HG02588 (cell line): ENCODE measurements at regions not wholly inside any gene's neighbourhood (a gene's known extent, or its start where the extent isn't known, plus 50 kb on each side); places are given as distances from the start of the nearest gene placed in this dataset.
"Not testable (repeated sequence)": the region's sequence is repeated elsewhere in the genome, so short reads cannot be mapped to it uniquely, and the experiment has no call there.

ENCODE experiments used
- ATAC-seq: cut with Tn5 transposase; IDR thresholded peaks from one replicate; pipeline ENCODE4 v1.9.1; 2021; ENCODE audit warnings: mild to moderate bottlenecking, moderate library complexity; ENCODE audit not compliant: unreplicated experiment

DNA sequence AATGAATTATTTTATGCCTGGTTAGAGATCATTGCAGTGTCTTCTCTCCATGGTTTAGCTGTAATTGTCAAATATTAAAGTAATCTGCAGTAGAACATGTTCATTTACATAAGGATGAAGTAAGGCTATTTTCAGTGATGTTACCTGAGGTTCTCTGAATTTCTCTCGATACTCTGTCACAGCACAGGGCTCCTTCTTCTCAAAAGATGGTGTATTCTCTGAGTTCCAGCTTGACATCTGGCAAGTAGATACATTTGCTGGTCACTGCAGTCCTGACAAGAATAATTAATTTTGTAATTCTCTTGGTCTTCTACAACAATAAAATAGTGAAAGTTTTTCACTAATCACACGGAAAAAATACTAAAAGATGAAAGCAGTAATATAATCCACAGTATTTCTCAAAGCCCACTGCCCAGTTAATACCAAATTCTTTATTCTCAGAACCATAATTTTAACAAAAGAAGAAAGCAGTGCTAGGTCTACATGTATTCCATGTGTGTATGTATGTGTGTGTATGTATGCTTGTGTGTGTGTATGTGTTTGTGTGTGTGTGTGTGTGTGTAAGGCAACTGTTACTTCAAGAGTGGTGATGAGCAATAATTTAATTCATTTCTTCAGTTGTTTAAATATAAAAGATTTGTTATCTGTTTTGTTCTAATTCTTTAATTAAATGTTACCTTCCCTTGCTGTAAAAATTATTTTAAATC is 1165.5 kb upstream of the SLC39A10 start:
- ATAC-seq: no peak

DNA sequence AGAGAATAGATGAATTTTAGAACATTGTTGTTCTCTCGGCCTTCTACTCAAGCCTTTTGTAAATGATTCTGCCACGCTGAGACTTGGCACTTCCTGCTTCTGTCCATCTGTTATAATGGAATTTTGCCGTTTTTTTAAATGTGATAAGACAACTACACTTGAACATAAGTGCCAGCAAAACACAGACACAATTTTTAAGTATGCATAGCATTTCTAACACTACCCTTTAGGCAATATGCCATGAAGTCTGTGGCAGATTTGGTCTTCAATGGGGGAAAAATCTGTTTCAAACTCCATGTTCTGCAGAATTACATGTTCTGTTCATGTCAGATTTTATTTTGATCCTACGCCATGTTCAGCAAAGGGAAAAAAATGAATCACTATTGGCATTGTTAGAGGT is 1170.7 kb upstream of the SLC39A10 start:
- no peak for ATAC-seq

DNA sequence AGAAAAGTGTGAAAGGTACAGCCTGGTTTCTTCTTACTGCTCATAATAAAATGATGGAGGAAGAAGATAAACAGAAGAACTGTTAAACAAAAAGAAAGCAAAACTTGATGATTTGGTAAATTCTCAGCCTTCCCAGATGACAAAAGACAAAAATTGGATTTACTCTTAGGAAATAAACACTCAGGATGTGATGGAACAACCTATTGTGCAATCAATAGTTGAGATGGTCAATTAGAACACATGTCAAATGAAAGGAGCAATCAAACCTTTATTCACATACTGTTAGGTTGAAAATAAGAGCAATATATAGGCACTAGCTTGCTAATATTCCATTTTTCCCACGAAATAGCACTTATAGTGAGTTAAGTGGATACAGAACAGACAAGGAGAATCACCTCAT is 1174.0 kb upstream of the SLC39A10 start:
- ATAC-seq: no peak

DNA sequence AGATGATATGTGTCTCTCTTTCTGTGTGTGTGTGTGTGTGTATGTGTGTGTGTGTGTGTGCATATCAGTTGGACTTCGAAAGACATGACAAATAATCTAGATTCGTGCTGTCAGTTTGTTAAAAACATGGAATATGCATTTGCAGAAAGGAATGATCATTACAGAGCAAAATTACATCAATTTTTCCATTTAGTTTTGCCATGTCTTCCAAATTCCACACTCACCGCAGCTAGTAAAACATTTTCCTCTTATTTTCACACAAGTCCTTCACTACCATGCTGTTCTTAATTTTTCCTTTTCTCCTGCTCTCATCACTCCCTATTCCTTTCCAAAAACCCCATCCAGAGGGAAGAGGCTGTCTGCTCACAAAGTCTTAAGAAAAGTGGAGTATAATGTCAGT is 1191.4 kb upstream of the SLC39A10 start:
- no peak for ATAC-seq

DNA sequence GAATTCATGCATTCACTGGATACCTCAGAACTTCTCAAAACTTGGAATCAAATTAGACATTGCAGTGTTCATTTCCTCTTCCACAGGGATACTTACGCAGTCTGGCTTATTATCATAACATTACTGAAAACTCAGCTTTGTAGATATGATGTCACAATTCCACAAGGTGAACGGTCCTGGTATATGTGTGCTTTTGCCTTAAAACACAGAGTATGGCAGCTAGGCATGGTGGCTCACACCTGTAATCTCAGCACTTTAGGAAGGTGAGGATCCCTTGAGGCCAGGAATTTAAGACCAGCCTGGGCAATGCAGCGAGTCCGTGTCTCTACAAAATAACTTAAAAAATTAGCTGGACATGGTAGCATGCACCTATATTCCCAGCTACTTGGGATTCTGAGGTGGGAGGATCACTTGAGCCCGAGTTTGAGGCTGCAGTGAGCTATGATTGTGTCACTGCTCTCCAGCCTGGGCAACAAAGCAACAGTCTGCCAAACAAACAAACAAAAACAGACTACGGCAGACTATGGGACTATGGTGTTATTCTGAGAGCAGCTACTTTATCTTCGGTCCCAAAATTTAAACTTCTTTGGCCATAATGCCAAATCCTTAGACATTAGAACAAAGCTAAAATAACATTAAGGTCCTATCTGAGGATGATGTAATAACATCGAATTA is 1191.9 kb upstream of the SLC39A10 start:
- no peak for ATAC-seq

DNA sequence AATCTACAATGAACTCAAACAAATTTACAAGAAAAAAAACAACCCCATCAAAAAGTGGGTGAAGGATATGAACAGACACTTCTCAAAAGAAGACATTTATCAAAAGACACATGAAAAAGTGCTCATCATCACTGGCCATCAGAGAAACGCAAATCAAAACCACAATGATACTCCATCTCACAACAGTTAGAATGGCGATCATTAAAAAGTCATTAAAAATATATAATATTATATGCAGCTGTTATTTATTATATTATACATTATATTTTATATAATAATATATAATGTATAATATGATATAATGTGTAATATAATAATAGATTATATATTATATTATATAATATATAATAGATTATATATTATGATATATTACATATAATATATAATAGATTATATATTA is 1194.1 kb upstream of the SLC39A10 start:
- not testable (repeated sequence) for ATAC-seq

DNA sequence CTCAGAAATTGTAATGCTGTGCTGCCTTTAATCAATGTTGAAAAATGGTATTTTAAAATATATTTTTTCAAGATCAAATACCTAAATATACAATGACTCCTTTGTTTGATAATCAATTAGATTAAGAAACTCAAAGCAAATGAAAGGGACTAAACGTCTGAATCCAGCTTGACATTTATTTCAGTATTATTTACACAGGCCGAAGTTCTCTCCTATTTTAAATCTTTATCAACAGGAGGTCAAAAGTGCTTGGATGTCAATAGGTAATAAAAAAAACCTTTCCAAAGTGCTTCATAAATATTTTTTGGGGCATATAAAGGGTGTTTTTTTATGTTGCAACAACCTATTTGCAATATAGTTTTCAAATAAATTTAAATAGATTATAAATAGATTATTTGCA is 1201.7 kb upstream of the SLC39A10 start:
- ATAC-seq: no peak

DNA sequence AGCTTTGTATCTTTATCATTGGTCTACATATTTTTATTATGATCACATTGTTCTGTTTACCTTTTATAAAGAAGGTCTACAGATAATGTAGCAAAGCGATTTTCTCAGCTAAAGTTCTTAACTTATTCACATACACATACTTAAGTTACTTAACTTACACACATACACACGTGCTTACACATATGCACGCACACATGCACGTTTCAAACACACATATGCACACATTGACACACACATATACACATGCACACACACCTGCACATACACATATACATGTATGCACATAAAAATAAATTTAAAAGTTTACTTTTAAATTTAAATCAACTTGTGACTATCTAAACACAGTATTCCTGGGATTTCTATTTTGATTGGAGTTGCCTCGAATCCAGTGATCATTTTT is 1204.5 kb upstream of the SLC39A10 start:
- ATAC-seq: no peak

DNA sequence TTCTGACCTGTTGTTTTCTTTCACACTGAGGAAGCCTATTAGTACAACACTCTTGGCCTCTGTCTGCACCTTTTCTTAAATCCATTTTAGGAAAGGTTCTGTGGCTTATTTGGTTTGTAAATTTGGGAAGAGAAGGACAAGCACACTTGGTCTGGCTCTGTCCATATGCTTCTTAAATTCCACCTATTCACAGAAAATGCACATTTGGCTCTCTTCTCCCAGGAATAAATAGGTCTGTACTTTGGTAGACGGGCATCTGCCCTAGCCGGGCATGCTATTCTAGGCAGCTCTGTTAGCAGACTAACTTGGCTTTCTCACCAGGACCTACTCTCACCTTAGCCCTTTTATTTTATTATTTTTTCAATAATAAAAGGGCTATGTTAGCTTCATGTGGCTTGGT is 1211.8 kb upstream of the SLC39A10 start:
- ATAC-seq: no peak

DNA sequence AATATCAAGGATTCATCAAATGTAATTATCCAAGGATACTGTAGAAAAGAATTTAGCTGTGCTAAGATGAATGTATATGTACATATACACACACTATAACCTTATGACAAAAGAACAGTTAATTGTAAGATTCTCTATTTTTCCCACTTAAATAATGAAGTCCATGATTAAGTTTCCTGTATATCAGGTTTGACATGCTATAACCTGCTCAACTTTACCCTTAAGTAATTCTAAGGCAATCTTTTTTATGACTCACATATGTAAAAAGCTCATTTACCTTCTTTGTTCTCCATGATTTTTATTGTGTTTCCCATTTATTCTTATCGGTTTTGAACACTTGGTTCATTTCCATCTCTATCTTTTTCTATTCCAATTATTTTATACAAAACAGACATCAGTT is 1213.1 kb upstream of the SLC39A10 start:
- ATAC-seq: no peak

DNA sequence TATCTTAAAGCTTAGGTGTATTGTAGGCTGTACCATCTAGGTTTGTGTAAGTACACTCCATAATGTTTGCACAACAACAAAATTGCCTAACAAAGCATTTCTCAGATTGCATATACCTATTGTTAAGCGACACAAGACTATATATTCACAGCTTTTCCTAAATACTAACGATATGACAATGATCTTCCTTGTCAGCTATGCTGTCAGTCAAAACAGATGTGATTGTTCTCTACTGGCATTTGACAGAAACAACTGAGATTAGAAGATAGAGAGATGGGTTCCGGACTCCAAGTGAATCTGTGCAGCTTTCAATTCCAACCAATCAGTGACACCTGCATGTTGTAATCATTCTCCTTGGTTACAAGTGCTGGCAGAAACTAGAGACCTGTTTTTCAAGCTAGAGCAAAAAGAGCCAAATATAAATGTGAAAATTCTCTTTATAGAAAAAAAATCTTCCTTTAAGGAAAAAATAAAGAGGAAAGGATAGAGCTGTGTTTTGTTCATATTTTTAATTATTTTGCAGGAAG is 1232.3 kb upstream of the SLC39A10 start:
- no peak for ATAC-seq

DNA sequence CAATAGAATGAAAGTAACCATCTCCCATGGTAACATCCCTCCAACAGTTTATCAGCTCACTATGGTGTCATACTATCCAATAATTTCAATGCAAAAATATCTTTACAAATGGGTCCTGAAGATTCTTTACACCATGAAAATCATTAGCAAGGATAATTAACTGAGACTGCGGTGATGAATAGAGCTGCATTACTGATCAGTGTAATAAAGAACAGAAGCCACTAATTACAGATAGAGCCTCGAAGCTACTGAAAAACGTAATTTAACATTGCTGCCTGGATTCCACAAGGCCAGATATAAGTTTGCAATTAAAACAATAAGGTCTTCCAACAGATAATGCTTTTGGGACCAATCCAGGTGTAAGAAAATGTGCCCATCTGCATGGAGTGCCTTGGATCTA is 1245.8 kb upstream of the SLC39A10 start:
- ATAC-seq: no peak

DNA sequence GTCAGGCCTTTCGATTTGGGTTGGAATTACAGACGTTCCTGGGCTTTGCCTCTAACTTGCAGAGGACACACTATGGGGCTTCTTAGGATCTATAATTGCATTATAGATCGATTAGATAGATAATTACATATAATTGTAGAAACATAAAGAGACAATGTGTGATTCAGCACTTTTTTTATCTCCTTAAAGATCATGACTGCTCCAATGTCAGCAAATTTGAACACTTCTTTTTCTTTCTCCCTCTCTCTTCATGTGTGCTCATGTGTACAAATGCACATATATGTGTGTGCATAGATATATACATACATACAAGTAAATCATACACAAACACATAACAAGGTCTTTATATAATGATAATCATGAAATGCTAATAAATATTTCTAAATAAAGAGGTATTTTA is 1261.2 kb upstream of the SLC39A10 start:
- ATAC-seq: no peak

DNA sequence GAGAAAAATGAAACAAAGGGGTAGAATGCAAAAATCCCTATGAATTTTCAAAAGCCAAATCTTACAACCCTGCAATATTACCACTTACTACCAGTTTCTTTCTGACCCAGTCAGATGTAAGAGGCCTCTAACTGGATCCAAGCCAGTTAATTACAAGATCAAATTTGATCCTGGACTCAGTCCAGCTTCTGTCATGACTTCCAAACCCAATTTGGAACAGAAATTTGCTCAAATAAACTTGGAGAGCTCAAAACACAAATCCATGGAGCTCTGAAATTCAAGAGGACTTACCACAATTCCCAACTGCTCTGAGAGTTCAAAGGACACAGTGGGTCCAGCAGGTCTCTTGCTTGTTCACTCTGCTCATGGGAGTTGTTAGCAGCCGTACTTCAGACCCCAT is 1271.7 kb upstream of the SLC39A10 start:
- ATAC-seq: no peak

DNA sequence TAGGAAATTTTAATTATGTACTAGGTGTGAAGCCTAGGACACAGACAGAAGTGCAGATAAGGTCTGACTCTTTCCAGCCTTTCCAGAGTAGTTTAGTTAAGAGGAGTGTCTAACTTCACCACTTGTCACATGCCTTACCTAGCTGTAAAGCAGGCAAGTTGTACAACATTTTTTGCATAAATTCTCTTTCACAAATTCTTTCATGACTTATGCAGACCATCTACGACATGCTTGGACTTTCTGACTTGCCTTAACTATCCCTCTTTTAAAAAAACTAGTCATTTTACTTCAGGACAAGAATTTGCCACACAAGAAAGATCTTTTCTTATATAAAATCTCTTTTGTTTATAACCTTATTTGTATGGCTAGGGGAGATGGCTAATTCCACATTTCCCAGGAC is 1273.6 kb upstream of the SLC39A10 start:
- no peak for ATAC-seq

DNA sequence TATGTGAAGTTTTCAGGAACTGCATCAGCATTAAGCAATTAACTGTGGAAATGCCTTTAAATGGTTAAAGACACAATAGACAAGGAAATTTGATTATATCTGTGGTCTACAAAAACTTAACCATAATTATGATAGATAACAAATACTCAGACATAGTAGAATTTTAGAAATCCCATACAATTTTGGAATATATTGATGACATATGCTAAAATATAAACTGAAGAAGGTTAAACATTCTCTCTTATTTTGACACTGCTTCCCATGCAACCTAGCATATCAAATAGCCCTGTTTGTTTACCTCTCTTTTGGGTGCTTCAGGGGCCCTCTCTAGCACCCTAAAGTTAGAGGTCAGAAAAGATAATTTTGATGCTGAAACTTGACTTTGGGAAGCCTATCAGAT is 1274.8 kb upstream of the SLC39A10 start:
- ATAC-seq: no peak

DNA sequence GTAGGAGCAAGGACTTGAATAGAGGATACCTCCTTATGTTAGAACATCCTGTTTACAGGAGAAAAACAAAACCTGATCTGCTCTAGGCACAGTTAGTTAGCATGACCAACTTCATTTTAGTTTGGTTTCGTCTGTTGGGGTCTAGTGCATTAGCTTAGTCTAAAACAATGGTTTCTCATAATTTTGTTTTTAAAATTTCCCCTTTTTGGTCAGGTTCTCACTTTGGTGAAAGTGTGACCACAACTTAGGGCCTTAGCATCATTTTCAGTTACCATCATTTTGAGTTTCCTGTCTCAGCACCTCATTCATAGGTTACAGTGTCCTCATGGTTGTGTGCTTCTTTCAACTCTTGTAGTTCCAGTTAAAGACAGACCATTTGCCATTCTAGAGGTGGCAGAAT is 1277.0 kb upstream of the SLC39A10 start:
- no peak for ATAC-seq

DNA sequence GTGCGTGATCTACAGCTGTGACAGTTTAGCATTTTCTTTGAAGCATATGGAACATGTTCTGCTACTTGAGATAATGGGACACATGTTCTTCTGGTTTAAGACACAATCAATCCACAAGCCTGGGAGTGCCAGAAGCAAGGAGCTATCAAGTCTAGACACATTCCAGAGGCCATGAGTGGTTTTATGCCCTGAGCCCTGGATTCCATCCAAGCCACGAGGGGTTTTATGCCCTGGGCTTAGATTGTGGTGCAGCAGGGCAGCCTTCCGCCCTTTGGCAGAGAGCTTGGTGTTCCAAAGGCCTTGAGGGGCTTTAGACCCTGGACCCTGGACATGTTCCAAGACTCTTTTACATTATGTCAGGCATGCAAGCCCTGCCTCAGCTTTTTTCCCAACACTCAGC is 1289.6 kb upstream of the SLC39A10 start:
- ATAC-seq: not testable (repeated sequence)

DNA sequence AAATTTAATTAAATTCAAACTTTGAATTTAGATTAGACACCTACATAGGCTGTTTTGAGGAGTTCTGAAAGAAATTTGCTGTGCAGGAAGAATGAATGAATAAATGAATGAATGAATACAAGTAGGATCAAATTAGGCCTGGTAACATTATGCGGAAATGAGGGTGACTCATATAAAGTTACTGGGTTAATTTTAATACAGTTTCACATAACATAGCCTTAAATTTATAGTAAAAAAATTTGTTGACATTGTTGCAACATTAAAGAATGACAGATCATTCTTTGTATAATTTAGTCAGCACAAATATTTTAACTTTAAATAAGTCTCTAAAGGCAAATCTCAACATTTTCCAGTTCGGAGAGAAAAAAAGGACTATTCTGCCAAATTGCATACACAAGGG is 1293.1 kb upstream of the SLC39A10 start:
- no peak for ATAC-seq

DNA sequence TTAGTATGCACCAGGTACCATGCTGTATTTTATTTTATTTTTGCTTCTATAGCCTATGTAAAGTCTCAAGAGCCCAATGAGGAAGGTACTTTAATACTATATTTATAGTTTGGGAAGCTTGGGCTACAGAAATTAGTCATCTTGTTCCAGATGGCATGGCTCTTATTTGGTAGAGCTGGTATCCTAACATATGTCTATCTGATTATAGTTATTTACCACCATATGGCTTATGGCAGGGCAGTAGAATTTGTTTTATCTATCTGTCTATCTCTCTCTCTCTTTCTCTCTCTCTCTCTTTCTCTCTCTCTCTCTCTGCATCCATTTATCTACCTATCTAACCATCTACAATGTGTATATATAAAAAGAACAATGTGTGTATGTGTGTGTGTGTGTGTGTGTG is 1293.7 kb upstream of the SLC39A10 start:
- ATAC-seq: no peak

DNA sequence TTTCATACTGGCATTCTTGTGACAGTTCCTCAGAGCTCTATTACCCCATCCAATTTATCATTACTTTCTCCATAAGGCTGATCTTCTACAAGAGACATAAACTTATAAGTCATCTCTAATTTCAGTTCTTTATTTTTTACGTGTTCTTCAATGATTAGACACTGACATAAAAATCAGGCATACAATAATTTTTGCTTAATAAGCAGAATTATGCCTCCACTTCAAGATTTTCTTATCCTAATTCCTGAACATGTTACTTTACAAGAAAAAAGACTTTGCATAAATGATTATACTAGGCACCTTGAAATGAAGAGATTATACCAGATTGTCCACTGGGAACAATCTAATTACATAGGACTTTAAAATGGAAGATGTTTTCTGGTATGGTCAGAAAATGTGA is 1304.5 kb upstream of the SLC39A10 start:
- ATAC-seq: no peak

DNA sequence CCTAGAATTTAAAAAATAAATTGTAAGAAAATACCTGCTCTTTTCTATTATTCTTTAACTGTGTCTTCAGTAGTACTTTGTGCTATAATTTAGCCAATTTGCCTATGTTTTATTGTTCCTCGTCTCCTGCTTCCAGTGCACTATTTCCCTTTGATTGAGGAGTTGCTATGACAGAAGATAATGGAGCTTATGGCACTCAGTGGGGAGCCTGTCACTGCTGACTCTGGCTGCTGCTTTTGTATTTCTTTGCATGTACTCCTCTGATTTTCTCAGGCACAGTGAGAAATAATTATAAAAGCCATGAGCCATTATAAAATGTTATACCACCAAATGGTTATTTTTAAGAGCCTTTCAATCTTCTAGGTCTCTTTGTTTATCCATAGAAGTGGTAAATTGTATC is 1310.8 kb upstream of the SLC39A10 start:
- ATAC-seq: no peak

DNA sequence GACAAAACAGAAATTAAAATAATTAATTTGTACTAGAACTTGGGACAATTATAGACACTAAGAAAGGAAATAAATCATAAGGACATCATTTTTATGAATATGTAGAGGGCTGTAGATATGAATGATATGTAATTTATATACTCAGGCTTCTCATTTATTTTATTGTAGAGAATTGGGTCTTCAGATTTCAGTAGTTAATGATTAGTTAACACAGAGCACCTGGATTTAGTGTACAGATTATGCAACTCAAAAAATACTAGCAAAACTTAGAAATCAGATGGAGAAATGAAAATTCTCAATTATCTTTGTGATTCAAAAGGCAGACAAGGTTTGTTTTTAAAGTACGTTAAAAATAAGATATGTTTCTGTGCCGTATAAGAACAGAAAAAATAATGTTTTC is 1311.7 kb upstream of the SLC39A10 start:
- no peak for ATAC-seq
